Activated T-helper 2 cell treated with anti-CD3 and anti-CD28 coated beads, Interferon-gamma antibody, Interleukin-2, Interleukin-4, amounts not matched to agents 10 μg/mL and 5 μg/mL and 100 μg/mL, durations not matched to agents 14 hours and 24 hours and 36 hours (primary cell): ENCODE measurements at regions not wholly inside any gene's neighbourhood (a gene's known extent, or its start where the extent isn't known, plus 50 kb on each side); places are given as distances from the start of the nearest gene placed in this dataset.
"Not testable (repeated sequence)": the region's sequence is repeated elsewhere in the genome, so short reads cannot be mapped to it uniquely, and the experiment has no call there.

ENCODE experiments used
- DNase-seq: peaks from one replicate; pipeline ENCODE4 v3.0.0; 2021; ENCODE audit warnings: low spot score
- H3K27ac Mint-ChIP-seq: one replicate; pipeline ENCODE4 v1.8.0; 2021; ENCODE audit warnings: mixed read lengths
- H3K27me3 Mint-ChIP-seq: one replicate; pipeline ENCODE4 v1.8.0; 2021; ENCODE audit warnings: low read depth, mixed read lengths
- H3K36me3 Mint-ChIP-seq: one replicate; pipeline ENCODE4 v1.8.0; 2021; ENCODE audit warnings: low read depth, mixed read lengths
- H3K4me1 Mint-ChIP-seq: one replicate; pipeline ENCODE4 v1.8.0; 2021; ENCODE audit warnings: low read depth, mixed read lengths
- H3K4me3 Mint-ChIP-seq: one replicate; pipeline ENCODE4 v1.8.0; 2021; ENCODE audit warnings: low read depth, mild to moderate bottlenecking, moderate library complexity, mixed read lengths
- H3K9me3 Mint-ChIP-seq: one replicate; pipeline ENCODE4 v1.8.0; 2021; ENCODE audit warnings: mixed read lengths
- intact Hi-C: fragments of 100-400 bp; cut with micrococcal nuclease; formaldehyde crosslinking; loops from one replicate; pipeline ENCODE4 v1.15.1; 2023

GRCh38 chr20:30579824-30580438 lies 677.5 kb upstream of the DEFB115 start:
- H3K36me3 Mint-ChIP-seq, H3K27ac Mint-ChIP-seq, DNase-seq, intact Hi-C loops, H3K4me1 Mint-ChIP-seq, H3K9me3 Mint-ChIP-seq, H3K27me3 Mint-ChIP-seq, H3K4me3 Mint-ChIP-seq: not testable (repeated sequence)

- H3K27me3 Mint-ChIP-seq, H3K27ac Mint-ChIP-seq, H3K4me3 Mint-ChIP-seq, H3K4me1 Mint-ChIP-seq, H3K9me3 Mint-ChIP-seq, DNase-seq, intact Hi-C loops, H3K36me3 Mint-ChIP-seq: not testable (repeated sequence)
Observed at GRCh38 chr20:30581839-30582238, 675.6 kb upstream of the DEFB115 start.

GRCh38 chr20:30584403-30584802 lies 673.1 kb upstream of the DEFB115 start:
- H3K9me3 Mint-ChIP-seq: not testable (repeated sequence)

GRCh38 chr20:30585244-30585796 lies 672.1 kb upstream of the DEFB115 start:
- intact Hi-C loops, H3K9me3 Mint-ChIP-seq, DNase-seq, H3K36me3 Mint-ChIP-seq, H3K27me3 Mint-ChIP-seq, H3K27ac Mint-ChIP-seq, H3K4me3 Mint-ChIP-seq, H3K4me1 Mint-ChIP-seq: not testable (repeated sequence)

More at GRCh38 chr20:30584403-30584802, 673.1 kb upstream of the DEFB115 start:
- H3K36me3 Mint-ChIP-seq, H3K27me3 Mint-ChIP-seq, H3K4me1 Mint-ChIP-seq, H3K27ac Mint-ChIP-seq, DNase-seq, H3K4me3 Mint-ChIP-seq, intact Hi-C loops: not testable (repeated sequence)

- H3K9me3 Mint-ChIP-seq, H3K4me3 Mint-ChIP-seq, H3K27me3 Mint-ChIP-seq, H3K36me3 Mint-ChIP-seq, H3K27ac Mint-ChIP-seq, H3K4me1 Mint-ChIP-seq, DNase-seq, intact Hi-C loops: not testable (repeated sequence)
Observed at GRCh38 chr20:30586178-30586577, 671.3 kb upstream of the DEFB115 start.

GRCh38 chr20:30593572-30593971 lies 663.9 kb upstream of the DEFB115 start:
- H3K4me3 Mint-ChIP-seq: no peak overlapping the region
- H3K4me1 Mint-ChIP-seq: no peaks in the 10 kb centered on the region
- intact Hi-C loops: no loop called here
- H3K36me3 Mint-ChIP-seq: no peaks in the 10 kb centered on the region
- H3K27me3 Mint-ChIP-seq: no peaks in the 10 kb centered on the region
- peaks cover 17% of the 10 kb centered on the region for H3K9me3 Mint-ChIP-seq
- no peak for DNase-seq
- no peak overlapping the region for H3K27ac Mint-ChIP-seq

GRCh38 chr20:30594112-30594511 lies 663.4 kb upstream of the DEFB115 start:
- no peaks in the 10 kb centered on the region for H3K27me3 Mint-ChIP-seq
- H3K9me3 Mint-ChIP-seq: peaks cover 17% of the 10 kb centered on the region
- no peak overlapping the region for H3K27ac Mint-ChIP-seq
- intact Hi-C loops: no loop called here
- no peaks in the 10 kb centered on the region for H3K36me3 Mint-ChIP-seq
- no peaks in the 10 kb centered on the region for H3K4me1 Mint-ChIP-seq
- DNase-seq: no peak
- no peak overlapping the region for H3K4me3 Mint-ChIP-seq

- no peak overlapping the region for H3K27ac Mint-ChIP-seq
- no peak overlapping the region for H3K4me3 Mint-ChIP-seq
- intact Hi-C loops: no loop called here
- no peaks in the 10 kb centered on the region for H3K36me3 Mint-ChIP-seq
- H3K4me1 Mint-ChIP-seq: no peaks in the 10 kb centered on the region
- peaks cover 17% of the 10 kb centered on the region for H3K9me3 Mint-ChIP-seq
- no peaks in the 10 kb centered on the region for H3K27me3 Mint-ChIP-seq
- DNase-seq: no peak
Observed at GRCh38 chr20:30595698-30596097, 661.8 kb upstream of the DEFB115 start.

GRCh38 chr20:30597429-30597828 lies 660.0 kb upstream of the DEFB115 start:
- H3K4me1 Mint-ChIP-seq, H3K27me3 Mint-ChIP-seq, H3K4me3 Mint-ChIP-seq, H3K27ac Mint-ChIP-seq, H3K36me3 Mint-ChIP-seq, DNase-seq, intact Hi-C loops: not testable (repeated sequence)
- H3K9me3 Mint-ChIP-seq: peaks cover 19% of the 10 kb centered on the region

GRCh38 chr20:30598460-30599230 lies 658.8 kb upstream of the DEFB115 start:
- Mint-ChIP-seq H3K4me3 (no peak overlapping the region), H3K27me3 (no peaks in the 10 kb centered on the region), H3K4me1 (no peaks in the 10 kb centered on the region), H3K9me3 (peaks cover 19% of the 10 kb centered on the region), H3K27ac (no peak overlapping the region), H3K36me3 (no peaks in the 10 kb centered on the region)
- intact Hi-C loops: no loop called here
- DNase-seq: no peak

GRCh38 chr20:30599990-30600389 lies 657.5 kb upstream of the DEFB115 start:
- H3K36me3 Mint-ChIP-seq: no peaks in the 10 kb centered on the region
- H3K4me1 Mint-ChIP-seq: no peaks in the 10 kb centered on the region
- no peak overlapping the region for H3K4me3 Mint-ChIP-seq
- intact Hi-C loops: no loop called here
- H3K9me3 Mint-ChIP-seq: peaks cover 21% of the 10 kb centered on the region
- no peaks in the 10 kb centered on the region for H3K27me3 Mint-ChIP-seq
- H3K27ac Mint-ChIP-seq: no peak overlapping the region
- DNase-seq: no peak

- peaks cover 31% of the 10 kb centered on the region for H3K9me3 Mint-ChIP-seq
- no peaks in the 10 kb centered on the region for H3K4me1 Mint-ChIP-seq
- no peak for DNase-seq
- no peak overlapping the region for H3K4me3 Mint-ChIP-seq
- intact Hi-C loops: no loop called here
- no peaks in the 10 kb centered on the region for H3K27me3 Mint-ChIP-seq
- no peak overlapping the region for H3K27ac Mint-ChIP-seq
- no peaks in the 10 kb centered on the region for H3K36me3 Mint-ChIP-seq
Observed at GRCh38 chr20:30601974-30602373, 655.5 kb upstream of the DEFB115 start.

- intact Hi-C loops: no loop called here
- peaks cover 32% of the 10 kb centered on the region for H3K9me3 Mint-ChIP-seq
- no peaks in the 10 kb centered on the region for H3K36me3 Mint-ChIP-seq
- H3K27me3 Mint-ChIP-seq: no peaks in the 10 kb centered on the region
- no peak for DNase-seq
- H3K4me1 Mint-ChIP-seq: no peaks in the 10 kb centered on the region
- H3K27ac Mint-ChIP-seq: no peak overlapping the region
- no peak overlapping the region for H3K4me3 Mint-ChIP-seq
Observed at GRCh38 chr20:30602424-30602823, 655.0 kb upstream of the DEFB115 start.
